ENCODE measurements at regions not wholly inside any gene's neighbourhood (a gene's known extent, or its start where the extent isn't known, plus 50 kb on each side); places are given as distances from the start of the nearest gene placed in this dataset.
"Not testable (repeated sequence)": the region's sequence is repeated elsewhere in the genome, so short reads cannot be mapped to it uniquely, and the experiment has no call there.

DNA sequence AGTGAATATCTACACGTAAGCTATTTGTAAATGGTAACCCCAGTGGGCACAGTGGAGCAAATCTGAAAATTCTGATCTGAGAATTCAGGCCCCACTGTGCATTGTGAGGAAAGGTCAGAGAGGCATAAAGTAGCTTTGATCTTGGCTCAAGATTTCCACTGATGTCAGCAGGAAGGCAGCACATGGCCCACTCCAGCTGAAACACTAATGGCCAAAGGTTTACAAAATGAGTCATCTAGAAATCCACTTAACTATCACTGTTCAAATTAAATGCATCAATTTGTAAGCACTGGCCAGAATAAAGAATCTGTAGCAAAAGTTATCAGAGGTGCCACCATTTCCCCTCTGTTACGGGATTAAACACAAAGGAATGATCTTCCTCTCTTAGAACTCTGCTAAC lies 191.6 kb downstream of the C9orf152 start:
- H3K36me3 Mint-ChIP-seq (ENCODE audit: low read depth, unreplicated experiment) = peaks cover 16% of the 10 kb centered on the region
- H3K79me2 ChIP-seq (ENCODE audit: insufficient read depth, low read length) = no peaks in the 10 kb centered on the region
- peak overlapping the region; percentile 99 for H3K27ac Mint-ChIP-seq (ENCODE audit: unreplicated experiment)
- H3K4me3 Mint-ChIP-seq (ENCODE audit: unreplicated experiment) = no peak overlapping the region
- DNase-seq (ENCODE audit: low read depth) (peak; percentile 93), FAIRE-seq (no peak)
- no peaks in the 10 kb centered on the region for H3K9me3 ChIP-seq (ENCODE audit: insufficient read depth, low read depth, low read length)
- peaks cover 15% of the 10 kb centered on the region for H3K4me1 ChIP-seq (ENCODE audit: insufficient read depth, low read length)
- no peaks in the 10 kb centered on the region for H3K9me3 Mint-ChIP-seq (ENCODE audit: unreplicated experiment)
- H2AFZ ChIP-seq (ENCODE audit: low read depth, low read length) = no peak overlapping the region
- peaks cover 3% of the 10 kb centered on the region for H3K36me3 ChIP-seq (ENCODE audit: insufficient read depth, low read length)
- H3K4me3 ChIP-seq (ENCODE audit: insufficient read depth, low read depth, low read length) = no peak overlapping the region
- TF ChIP-seq, protein P1, sequence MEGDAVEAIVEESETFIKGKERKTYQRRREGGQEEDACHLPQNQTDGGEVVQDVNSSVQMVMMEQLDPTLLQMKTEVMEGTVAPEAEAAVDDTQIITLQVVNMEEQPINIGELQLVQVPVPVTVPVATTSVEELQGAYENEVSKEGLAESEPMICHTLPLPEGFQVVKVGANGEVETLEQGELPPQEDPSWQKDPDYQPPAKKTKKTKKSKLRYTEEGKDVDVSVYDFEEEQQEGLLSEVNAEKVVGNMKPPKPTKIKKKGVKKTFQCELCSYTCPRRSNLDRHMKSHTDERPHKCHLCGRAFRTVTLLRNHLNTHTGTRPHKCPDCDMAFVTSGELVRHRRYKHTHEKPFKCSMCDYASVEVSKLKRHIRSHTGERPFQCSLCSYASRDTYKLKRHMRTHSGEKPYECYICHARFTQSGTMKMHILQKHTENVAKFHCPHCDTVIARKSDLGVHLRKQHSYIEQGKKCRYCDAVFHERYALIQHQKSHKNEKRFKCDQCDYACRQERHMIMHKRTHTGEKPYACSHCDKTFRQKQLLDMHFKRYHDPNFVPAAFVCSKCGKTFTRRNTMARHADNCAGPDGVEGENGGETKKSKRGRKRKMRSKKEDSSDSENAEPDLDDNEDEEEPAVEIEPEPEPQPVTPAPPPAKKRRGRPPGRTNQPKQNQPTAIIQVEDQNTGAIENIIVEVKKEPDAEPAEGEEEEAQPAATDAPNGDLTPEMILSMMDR (IDR thresholded peaks at IDR 0.05; ENCODE audit: insufficient read depth, low read depth, low read length) = no peak
- no peak for TF ChIP-seq EZH2 (IDR thresholded peaks at IDR 0.05; ENCODE audit: insufficient read depth, low read length)
- H3K9ac ChIP-seq (ENCODE audit: low read length) = peak overlapping the region; percentile 74
- peak overlapping the region; percentile 71 for H3K4me2 ChIP-seq (ENCODE audit: low read length)
- no peaks in the 10 kb centered on the region for H4K20me1 ChIP-seq (ENCODE audit: insufficient read depth, low read length)
- no peaks in the 10 kb centered on the region for H3K27me3 Mint-ChIP-seq (ENCODE audit: low read depth, unreplicated experiment)
- H3K27me3 ChIP-seq (ENCODE audit: insufficient read depth, low read length) = no peaks in the 10 kb centered on the region
- peaks cover 18% of the 10 kb centered on the region for H3K4me1 Mint-ChIP-seq (ENCODE audit: low read depth, unreplicated experiment)
- H3K27ac ChIP-seq (ENCODE audit: low read depth, low read length) = peak overlapping the region; percentile 95

DNA sequence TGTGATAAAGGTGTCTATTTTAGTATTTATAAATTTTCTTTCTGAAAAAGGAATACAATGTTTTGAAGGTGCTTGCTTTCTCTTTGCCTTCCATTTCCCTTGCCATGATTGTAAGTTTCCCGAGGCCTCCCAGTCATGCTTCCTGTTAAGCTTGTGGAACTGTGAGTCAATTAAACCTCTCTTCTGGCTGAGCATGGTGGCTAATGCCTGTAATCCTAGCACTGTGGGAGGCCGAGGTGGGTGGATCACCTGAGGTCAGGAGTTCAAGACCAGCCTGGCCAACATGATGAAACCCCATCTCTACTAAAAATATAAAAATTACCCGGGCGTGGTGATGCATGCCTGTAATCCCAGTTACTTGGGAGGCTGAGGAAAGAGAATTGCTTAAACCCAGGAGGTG lies 187.7 kb downstream of the C9orf152 start:
- not testable (repeated sequence) for H3K9me3 ChIP-seq (ENCODE audit: insufficient read depth, low read depth, low read length); H3K36me3 ChIP-seq (ENCODE audit: insufficient read depth, low read length); H3K4me3 ChIP-seq (ENCODE audit: insufficient read depth, low read depth, low read length); FAIRE-seq; H3K4me3 Mint-ChIP-seq (ENCODE audit: unreplicated experiment); H3K79me2 ChIP-seq (ENCODE audit: insufficient read depth, low read length); H3K27me3 Mint-ChIP-seq (ENCODE audit: low read depth, unreplicated experiment); H4K20me1 ChIP-seq (ENCODE audit: insufficient read depth, low read length); H3K9ac ChIP-seq (ENCODE audit: low read length); H3K9me3 Mint-ChIP-seq (ENCODE audit: unreplicated experiment); H3K27me3 ChIP-seq (ENCODE audit: insufficient read depth, low read length); H2AFZ ChIP-seq (ENCODE audit: low read depth, low read length); DNase-seq (ENCODE audit: low read depth); H3K4me2 ChIP-seq (ENCODE audit: low read length)
- H3K36me3 Mint-ChIP-seq (ENCODE audit: low read depth, unreplicated experiment) = peaks cover 23% of the 10 kb centered on the region
- Histone ChIP-seq H3K27ac (ENCODE audit: low read depth, low read length) (peak overlapping the region; percentile 5), H3K4me1 (ENCODE audit: insufficient read depth, low read length) (peaks cover 14% of the 10 kb centered on the region)
- peaks cover 18% of the 10 kb centered on the region for H3K4me1 Mint-ChIP-seq (ENCODE audit: low read depth, unreplicated experiment)
- peak overlapping the region; percentile 41 for H3K27ac Mint-ChIP-seq (ENCODE audit: unreplicated experiment)

DNA sequence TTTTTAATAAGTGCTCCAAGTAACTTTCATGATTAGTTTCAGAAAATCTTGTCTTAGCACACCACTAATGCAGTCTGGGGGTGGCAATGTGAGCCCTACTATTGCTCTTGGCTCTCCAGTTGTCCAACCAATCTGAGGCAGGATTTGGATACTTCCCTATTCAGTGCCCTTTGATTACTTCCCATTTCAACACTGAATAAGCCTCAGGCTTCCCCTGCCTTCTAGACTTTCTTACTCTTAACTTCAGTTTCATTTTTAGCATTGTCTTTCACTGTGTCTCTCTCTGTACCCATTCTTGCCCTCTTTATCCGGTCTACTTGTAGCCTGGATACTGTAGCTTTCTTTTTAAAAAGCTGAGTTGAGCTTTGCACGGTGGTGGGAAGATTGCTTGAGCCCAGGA lies 186.1 kb downstream of the C9orf152 start:
- Histone ChIP-seq H3K9me3 (ENCODE audit: insufficient read depth, low read depth, low read length) (no peaks in the 10 kb centered on the region), H3K4me2 (ENCODE audit: low read length) (no peak overlapping the region), H3K9ac (ENCODE audit: low read length) (no peak overlapping the region), H3K36me3 (ENCODE audit: insufficient read depth, low read length) (peaks cover 3% of the 10 kb centered on the region), H3K4me3 (ENCODE audit: insufficient read depth, low read depth, low read length) (no peak overlapping the region), H3K4me1 (ENCODE audit: insufficient read depth, low read length) (peaks cover 2% of the 10 kb centered on the region), H3K27ac (ENCODE audit: low read depth, low read length) (no peak overlapping the region), H3K79me2 (ENCODE audit: insufficient read depth, low read length) (no peaks in the 10 kb centered on the region), H4K20me1 (ENCODE audit: insufficient read depth, low read length) (no peaks in the 10 kb centered on the region), H3K27me3 (ENCODE audit: insufficient read depth, low read length) (no peaks in the 10 kb centered on the region), H2AFZ (ENCODE audit: low read depth, low read length) (no peak overlapping the region)
- no peaks in the 10 kb centered on the region for H3K27me3 Mint-ChIP-seq (ENCODE audit: low read depth, unreplicated experiment)
- H3K27ac Mint-ChIP-seq (ENCODE audit: unreplicated experiment) = no peak overlapping the region
- H3K4me1 Mint-ChIP-seq (ENCODE audit: low read depth, unreplicated experiment) = peaks cover 11% of the 10 kb centered on the region
- no peak for TF ChIP-seq EZH2 (IDR thresholded peaks at IDR 0.05; ENCODE audit: insufficient read depth, low read length)
- TF ChIP-seq, protein P1 (IDR thresholded peaks at IDR 0.05; ENCODE audit: insufficient read depth, low read depth, low read length) = no peak
- FAIRE-seq = no peak
- H3K9me3 Mint-ChIP-seq (ENCODE audit: unreplicated experiment) = no peaks in the 10 kb centered on the region
- no peak for DNase-seq (ENCODE audit: low read depth)
- H3K36me3 Mint-ChIP-seq (ENCODE audit: low read depth, unreplicated experiment) = peaks cover 25% of the 10 kb centered on the region
- H3K4me3 Mint-ChIP-seq (ENCODE audit: unreplicated experiment) = no peak overlapping the region

DNA sequence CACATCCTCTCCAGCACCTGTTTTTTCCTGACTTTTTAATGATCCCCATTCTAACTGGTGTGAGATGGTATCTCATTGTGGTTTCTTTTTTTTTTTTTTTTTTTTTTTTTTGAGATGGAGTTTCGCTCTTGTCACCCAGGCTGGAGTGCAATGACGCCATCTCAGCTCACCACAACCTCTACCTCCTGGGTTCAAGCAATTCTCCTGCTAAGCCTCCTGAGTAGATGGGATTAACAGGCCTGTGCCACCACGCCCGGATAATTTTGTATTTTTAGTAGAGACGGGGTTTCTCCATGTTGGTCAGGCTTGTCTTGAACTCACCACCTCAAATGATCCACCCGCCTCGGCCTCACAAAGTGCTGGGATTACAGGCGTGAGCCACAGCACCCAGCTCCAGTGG lies 184.7 kb downstream of the C9orf152 start:
- H3K79me2 ChIP-seq (ENCODE audit: insufficient read depth, low read length); DNase-seq (ENCODE audit: low read depth); H3K4me2 ChIP-seq (ENCODE audit: low read length); H3K27ac Mint-ChIP-seq (ENCODE audit: unreplicated experiment); H3K9ac ChIP-seq (ENCODE audit: low read length); H3K9me3 Mint-ChIP-seq (ENCODE audit: unreplicated experiment); H3K4me3 Mint-ChIP-seq (ENCODE audit: unreplicated experiment); H3K27ac ChIP-seq (ENCODE audit: low read depth, low read length); H2AFZ ChIP-seq (ENCODE audit: low read depth, low read length); H4K20me1 ChIP-seq (ENCODE audit: insufficient read depth, low read length); H3K9me3 ChIP-seq (ENCODE audit: insufficient read depth, low read depth, low read length); H3K27me3 ChIP-seq (ENCODE audit: insufficient read depth, low read length); H3K27me3 Mint-ChIP-seq (ENCODE audit: low read depth, unreplicated experiment); H3K4me3 ChIP-seq (ENCODE audit: insufficient read depth, low read depth, low read length); FAIRE-seq; H3K36me3 ChIP-seq (ENCODE audit: insufficient read depth, low read length): not testable (repeated sequence)
- Mint-ChIP-seq H3K4me1 (ENCODE audit: low read depth, unreplicated experiment) (peaks cover 21% of the 10 kb centered on the region), H3K36me3 (ENCODE audit: low read depth, unreplicated experiment) (peaks cover 18% of the 10 kb centered on the region)
- peaks cover 15% of the 10 kb centered on the region for H3K4me1 ChIP-seq (ENCODE audit: insufficient read depth, low read length)
